ENCODE measurements at regions not wholly inside any gene's neighbourhood (a gene's known extent, or its start where the extent isn't known, plus 50 kb on each side); places are given as distances from the start of the nearest gene placed in this dataset.

GRCh38 chr11:97218011-97218410, 828.2 kb downstream of the JRKL start:
- no peak for TF ChIP-seq CTCF (IDR thresholded peaks at IDR 0.05)
- TF ChIP-seq POLR2A (IDR thresholded peaks at IDR 0.05): no peak
- TF ChIP-seq EP300 (IDR thresholded peaks at IDR 0.05; ENCODE audit: low read depth): no peak
- TF ChIP-seq POLR2AphosphoS5 (IDR thresholded peaks at IDR 0.05): no peak
- intact Hi-C loops (cut with DNase I; ENCODE audit: low total_unique reads) (no loop called here), in situ Hi-C loops (cut with MboI; ENCODE audit: low pct_ligation_motif_present in 1 of 4, low pct_unique_long_range_greater_than_20kb in 1 of 4, low sequenced_read_pairs in 3 of 4) (no loop called here)

GRCh38 chr11:97223647-97224046, 833.8 kb downstream of the JRKL start:
- no peaks in the 10 kb centered on the region for H3K4me1 ChIP-seq
- H3K27me3 ChIP-seq: no peaks in the 10 kb centered on the region
- in situ Hi-C loops (cut with MboI; ENCODE audit: low pct_ligation_motif_present in 1 of 4, low pct_unique_long_range_greater_than_20kb in 1 of 4, low sequenced_read_pairs in 3 of 4): no loop called here
- H3K27ac ChIP-seq: no peak overlapping the region
- DNase-seq: no peak
- TF ChIP-seq POLR2A (IDR thresholded peaks at IDR 0.05) (no peak), POLR2AphosphoS5 (IDR thresholded peaks at IDR 0.05) (no peak), EP300 (IDR thresholded peaks at IDR 0.05; ENCODE audit: low read depth) (no peak), CTCF (IDR thresholded peaks at IDR 0.05) (no peak)
- intact Hi-C loops (cut with DNase I; ENCODE audit: low total_unique reads): no loop called here
- H3K36me3 ChIP-seq: no peaks in the 10 kb centered on the region
- H3K9me3 ChIP-seq: no peaks in the 10 kb centered on the region
- 81 to 83% methylated on average over 3 of the region's 3 CpGs for WGBS, 2 donors (ENCODE audit: low coverage in 1 of 2)
- H3K4me3 ChIP-seq: no peak overlapping the region

More at GRCh38 chr11:97218011-97218410, 828.2 kb downstream of the JRKL start:
- no peaks in the 10 kb centered on the region for H3K4me1 ChIP-seq
- no peak overlapping the region for H3K4me3 ChIP-seq
- no peaks in the 10 kb centered on the region for H3K36me3 ChIP-seq
- H3K27me3 ChIP-seq: no peaks in the 10 kb centered on the region
- H3K9me3 ChIP-seq: no peaks in the 10 kb centered on the region
- no peak overlapping the region for H3K27ac ChIP-seq
- no peak for DNase-seq
- WGBS, 2 donors (ENCODE audit: low coverage in 1 of 2): 85 to 89% methylated on average over 3 of the region's 3 CpGs

- intact Hi-C loops (cut with DNase I; ENCODE audit: low total_unique reads) (no loop called here), in situ Hi-C loops (cut with MboI; ENCODE audit: low pct_ligation_motif_present in 1 of 4, low pct_unique_long_range_greater_than_20kb in 1 of 4, low sequenced_read_pairs in 3 of 4) (no loop called here)
- Histone ChIP-seq H3K27ac (no peak overlapping the region), H3K4me3 (no peak overlapping the region), H3K4me1 (no peaks in the 10 kb centered on the region), H3K36me3 (no peaks in the 10 kb centered on the region), H3K27me3 (no peaks in the 10 kb centered on the region), H3K9me3 (no peaks in the 10 kb centered on the region)
- TF ChIP-seq POLR2AphosphoS5 (IDR thresholded peaks at IDR 0.05) (no peak), CTCF (IDR thresholded peaks at IDR 0.05) (no peak)
- DNase-seq: no peak
- WGBS, 2 donors (ENCODE audit: low coverage in 1 of 2): 69 to 72% methylated on average over 4 of the region's 4 CpGs
Observed at GRCh38 chr11:97224396-97224795, 834.6 kb downstream of the JRKL start.

- Histone ChIP-seq H3K4me1 (no peaks in the 10 kb centered on the region), H3K9me3 (no peaks in the 10 kb centered on the region), H3K36me3 (no peaks in the 10 kb centered on the region), H3K27ac (no peak overlapping the region), H3K27me3 (no peaks in the 10 kb centered on the region), H3K4me3 (no peak overlapping the region)
- intact Hi-C loops (cut with DNase I; ENCODE audit: low total_unique reads): no loop called here
- no peak for DNase-seq
- in situ Hi-C loops (cut with MboI; ENCODE audit: low pct_ligation_motif_present in 1 of 4, low pct_unique_long_range_greater_than_20kb in 1 of 4, low sequenced_read_pairs in 3 of 4): no loop called here
- WGBS, 2 donors (ENCODE audit: low coverage in 1 of 2): 20 to 69% methylated on average over 1 to 5 of the region's 5 CpGs
- TF ChIP-seq EP300 (IDR thresholded peaks at IDR 0.05; ENCODE audit: low read depth): no peak
- TF ChIP-seq POLR2AphosphoS5 (IDR thresholded peaks at IDR 0.05): no peak
- no peak for TF ChIP-seq CTCF (IDR thresholded peaks at IDR 0.05)
Observed at GRCh38 chr11:97225794-97226193, 836.0 kb downstream of the JRKL start.
